HUES48 (cell line): ENCODE measurements at regions not wholly inside any gene's neighbourhood (a gene's known extent, or its start where the extent isn't known, plus 50 kb on each side); places are given as distances from the start of the nearest gene placed in this dataset.
"Not testable (repeated sequence)": the region's sequence is repeated elsewhere in the genome, so short reads cannot be mapped to it uniquely, and the experiment has no call there.

Experiments
- H3K27ac ChIP-seq: one replicate; pipeline ENCODE4 v1.7.0; 2013; ENCODE audit warnings: low read depth, low read length, inconsistent platforms
- H3K27me3 ChIP-seq: 2 replicates; pipeline ENCODE4 v1.6.1; 2013; ENCODE audit warnings: mild to moderate bottlenecking, low read length; ENCODE audit not compliant: control insufficient read depth, insufficient read depth
- H3K36me3 ChIP-seq: 2 replicates; pipeline ENCODE4 v1.6.1; 2013; ENCODE audit warnings: low read length; ENCODE audit not compliant: control insufficient read depth, insufficient read depth
- H3K4me1 ChIP-seq: 2 replicates; pipeline ENCODE4 v1.6.1; 2013; ENCODE audit warnings: mild to moderate bottlenecking, low read length; ENCODE audit not compliant: control insufficient read depth, insufficient read depth
- H3K4me3 ChIP-seq: 2 replicates; pipeline ENCODE4 v1.5.1; 2013; ENCODE audit warnings: mild to moderate bottlenecking, low read depth, low read length
- H3K9ac ChIP-seq: 2 replicates; pipeline ENCODE4 v1.6.1; 2013; ENCODE audit warnings: mild to moderate bottlenecking, low read depth, low read length, moderate library complexity
- H3K9me3 ChIP-seq: 2 replicates; pipeline ENCODE4 v1.6.1; 2013; ENCODE audit warnings: low read length; ENCODE audit not compliant: control insufficient read depth, insufficient read depth

- H3K4me3 ChIP-seq, H3K4me1 ChIP-seq, H3K36me3 ChIP-seq, H3K9me3 ChIP-seq, H3K27me3 ChIP-seq, H3K9ac ChIP-seq, H3K27ac ChIP-seq: not testable (repeated sequence)
Measured at GRCh38 chr6:141457984-141458383, 674.7 kb upstream of the GJE1 start.

GRCh38 chr6:141452354-141452686 lies 680.4 kb upstream of the GJE1 start:
- Histone ChIP-seq H3K36me3 (no peaks in the 10 kb centered on the region), H3K9me3 (no peaks in the 10 kb centered on the region), H3K4me3 (no peak overlapping the region), H3K4me1 (peaks cover 26% of the 10 kb centered on the region), H3K9ac (no peak overlapping the region), H3K27me3 (no peaks in the 10 kb centered on the region), H3K27ac (no peak overlapping the region)

- no peaks in the 10 kb centered on the region for H3K9me3 ChIP-seq
- H3K9ac ChIP-seq: peak overlapping the region; percentile 36; the same call in 1 of the 2 replicates
- H3K36me3 ChIP-seq: no peaks in the 10 kb centered on the region
- H3K27ac ChIP-seq: peak overlapping the region; percentile 71
- H3K27me3 ChIP-seq: no peaks in the 10 kb centered on the region
- no peak overlapping the region for H3K4me3 ChIP-seq
- H3K4me1 ChIP-seq: peaks cover 26% of the 10 kb centered on the region
Measured at GRCh38 chr6:141451511-141452353, 681.0 kb upstream of the GJE1 start.

- no peaks in the 10 kb centered on the region for H3K9me3 ChIP-seq
- H3K27ac ChIP-seq: peak overlapping the region; percentile 71
- no peaks in the 10 kb centered on the region for H3K36me3 ChIP-seq
- peaks cover 26% of the 10 kb centered on the region for H3K4me1 ChIP-seq
- H3K9ac ChIP-seq: peak overlapping the region; percentile 36; the same call in 1 of the 2 replicates
- no peaks in the 10 kb centered on the region for H3K27me3 ChIP-seq
- no peak overlapping the region for H3K4me3 ChIP-seq
Measured at GRCh38 chr6:141451181-141451510, 681.6 kb upstream of the GJE1 start.

- H3K4me3 ChIP-seq: no peak overlapping the region
- no peaks in the 10 kb centered on the region for H3K27me3 ChIP-seq
- H3K4me1 ChIP-seq: peaks cover 13% of the 10 kb centered on the region
- H3K36me3 ChIP-seq: no peaks in the 10 kb centered on the region
- no peak overlapping the region for H3K9ac ChIP-seq
- H3K9me3 ChIP-seq: no peaks in the 10 kb centered on the region
- no peak overlapping the region for H3K27ac ChIP-seq
Measured at GRCh38 chr6:141445928-141446628, 686.6 kb upstream of the GJE1 start.

GRCh38 chr6:141443668-141444289 lies 688.9 kb upstream of the GJE1 start:
- Histone ChIP-seq H3K27ac (no peak overlapping the region), H3K4me1 (no peaks in the 10 kb centered on the region)

GRCh38 chr6:141443032-141443431 lies 689.7 kb upstream of the GJE1 start:
- H3K4me3 ChIP-seq: no peak overlapping the region
- H3K36me3 ChIP-seq: no peaks in the 10 kb centered on the region
- no peaks in the 10 kb centered on the region for H3K27me3 ChIP-seq
- no peak overlapping the region for H3K27ac ChIP-seq
- peaks cover 4% of the 10 kb centered on the region for H3K9me3 ChIP-seq
- H3K4me1 ChIP-seq: no peaks in the 10 kb centered on the region
- H3K9ac ChIP-seq: no peak overlapping the region

More at GRCh38 chr6:141443668-141444289, 688.9 kb upstream of the GJE1 start:
- no peaks in the 10 kb centered on the region for H3K27me3 ChIP-seq
- no peak overlapping the region for H3K9ac ChIP-seq
- no peak overlapping the region for H3K4me3 ChIP-seq
- no peaks in the 10 kb centered on the region for H3K36me3 ChIP-seq
- H3K9me3 ChIP-seq: peaks cover 2% of the 10 kb centered on the region

GRCh38 chr6:141439513-141439912 lies 693.2 kb upstream of the GJE1 start:
- Histone ChIP-seq H3K9me3 (peaks cover 4% of the 10 kb centered on the region), H3K4me3 (no peak overlapping the region), H3K27me3 (no peaks in the 10 kb centered on the region), H3K4me1 (no peaks in the 10 kb centered on the region), H3K9ac (no peak overlapping the region), H3K27ac (no peak overlapping the region), H3K36me3 (no peaks in the 10 kb centered on the region)

GRCh38 chr6:141437685-141438084 lies 695.0 kb upstream of the GJE1 start:
- H3K27me3 ChIP-seq: no peaks in the 10 kb centered on the region
- no peaks in the 10 kb centered on the region for H3K4me1 ChIP-seq
- no peak overlapping the region for H3K9ac ChIP-seq
- no peaks in the 10 kb centered on the region for H3K36me3 ChIP-seq
- H3K27ac ChIP-seq: no peak overlapping the region
- peaks cover 4% of the 10 kb centered on the region for H3K9me3 ChIP-seq
- no peak overlapping the region for H3K4me3 ChIP-seq

GRCh38 chr6:141437011-141437410 lies 695.7 kb upstream of the GJE1 start:
- Histone ChIP-seq H3K27ac (no peak overlapping the region), H3K36me3 (no peaks in the 10 kb centered on the region), H3K9me3 (peaks cover 4% of the 10 kb centered on the region)

GRCh38 chr6:141426400-141426980 lies 706.2 kb upstream of the GJE1 start:
- Histone ChIP-seq H3K9me3 (no peaks in the 10 kb centered on the region), H3K4me3 (no peak overlapping the region), H3K36me3 (no peaks in the 10 kb centered on the region), H3K27ac (no peak overlapping the region), H3K27me3 (no peaks in the 10 kb centered on the region), H3K4me1 (no peaks in the 10 kb centered on the region), H3K9ac (no peak overlapping the region)

More at GRCh38 chr6:141437011-141437410, 695.7 kb upstream of the GJE1 start:
- Histone ChIP-seq H3K9ac (no peak overlapping the region), H3K4me3 (no peak overlapping the region), H3K4me1 (no peaks in the 10 kb centered on the region), H3K27me3 (no peaks in the 10 kb centered on the region)
